OCI-LY7 (cell line): ENCODE measurements at regions not wholly inside any gene's neighbourhood (a gene's known extent, or its start where the extent isn't known, plus 50 kb on each side); places are given as distances from the start of the nearest gene placed in this dataset.

ENCODE experiments used
- EZH2phosphoT487 ChIP-seq: fragments of 200-600 bp; sonication (generic); IDR thresholded peaks from 2 replicates; pipeline ENCODE4 v1.6.1; 2018; ENCODE audit warnings: low read depth, borderline replicate concordance, mild to moderate bottlenecking, mixed run types, antibody characterized with exemption, low read length, moderate library complexity, mixed read lengths
- TF ChIP-seq, protein P1 (sequence below): fragments of 200-600 bp; sonication (generic); conservative IDR thresholded peaks from 2 replicates; pipeline ENCODE4 v1.5.1; 2014; ENCODE audit warnings: mild to moderate bottlenecking, antibody characterized with exemption, low read length, moderate library complexity, mixed read lengths

DNA sequence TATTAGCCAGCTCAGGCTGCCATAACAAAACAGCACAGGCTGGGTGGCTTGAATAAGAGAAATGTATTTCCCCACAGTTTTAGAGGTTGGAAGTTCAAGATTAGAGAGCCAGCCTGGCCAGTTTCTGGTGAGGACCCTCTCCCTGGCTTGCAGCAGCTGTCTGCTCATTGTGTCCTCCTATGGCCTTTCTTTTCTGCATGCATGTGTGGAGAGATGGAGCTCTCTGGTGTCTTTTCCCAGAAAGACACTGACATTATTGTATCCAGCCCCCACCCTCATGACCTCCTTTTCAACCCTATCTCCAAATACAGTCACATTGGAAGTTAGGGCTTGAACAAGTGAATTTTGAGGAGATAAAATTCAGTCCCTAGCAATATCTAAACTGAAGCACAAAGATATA is 263.8 kb upstream of the PABPC4L start:
- TF ChIP-seq, protein P1, sequence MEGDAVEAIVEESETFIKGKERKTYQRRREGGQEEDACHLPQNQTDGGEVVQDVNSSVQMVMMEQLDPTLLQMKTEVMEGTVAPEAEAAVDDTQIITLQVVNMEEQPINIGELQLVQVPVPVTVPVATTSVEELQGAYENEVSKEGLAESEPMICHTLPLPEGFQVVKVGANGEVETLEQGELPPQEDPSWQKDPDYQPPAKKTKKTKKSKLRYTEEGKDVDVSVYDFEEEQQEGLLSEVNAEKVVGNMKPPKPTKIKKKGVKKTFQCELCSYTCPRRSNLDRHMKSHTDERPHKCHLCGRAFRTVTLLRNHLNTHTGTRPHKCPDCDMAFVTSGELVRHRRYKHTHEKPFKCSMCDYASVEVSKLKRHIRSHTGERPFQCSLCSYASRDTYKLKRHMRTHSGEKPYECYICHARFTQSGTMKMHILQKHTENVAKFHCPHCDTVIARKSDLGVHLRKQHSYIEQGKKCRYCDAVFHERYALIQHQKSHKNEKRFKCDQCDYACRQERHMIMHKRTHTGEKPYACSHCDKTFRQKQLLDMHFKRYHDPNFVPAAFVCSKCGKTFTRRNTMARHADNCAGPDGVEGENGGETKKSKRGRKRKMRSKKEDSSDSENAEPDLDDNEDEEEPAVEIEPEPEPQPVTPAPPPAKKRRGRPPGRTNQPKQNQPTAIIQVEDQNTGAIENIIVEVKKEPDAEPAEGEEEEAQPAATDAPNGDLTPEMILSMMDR, result no peak
- TF ChIP-seq EZH2phosphoT487, result no peak
